ENCODE measurements at regions not wholly inside any gene's neighbourhood (a gene's known extent, or its start where the extent isn't known, plus 50 kb on each side); places are given as distances from the start of the nearest gene placed in this dataset.
"Not testable (repeated sequence)": the region's sequence is repeated elsewhere in the genome, so short reads cannot be mapped to it uniquely, and the experiment has no call there.

DNA sequence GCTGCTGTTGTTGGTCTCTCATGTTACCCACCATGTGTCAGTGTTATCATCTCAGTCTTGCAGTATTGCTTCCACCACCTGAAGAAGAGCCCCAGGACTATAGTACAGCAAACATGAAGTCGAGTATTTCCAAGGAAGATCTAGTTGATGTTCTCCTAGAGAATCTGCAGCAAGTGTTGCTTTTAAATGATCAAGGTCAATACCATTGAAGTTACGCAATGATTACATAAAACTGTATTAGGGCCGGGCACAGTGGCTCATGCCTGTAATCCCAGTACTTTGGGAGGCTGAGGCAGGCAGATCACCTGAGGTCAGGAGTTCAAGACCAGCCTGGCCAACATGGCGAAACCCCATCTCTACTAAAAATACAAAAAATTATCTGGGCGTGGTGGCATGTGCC is 173.9 kb downstream of the TJP1 start:
- not testable (repeated sequence) for DNase-seq (ENCODE audit: low spot score)

DNA sequence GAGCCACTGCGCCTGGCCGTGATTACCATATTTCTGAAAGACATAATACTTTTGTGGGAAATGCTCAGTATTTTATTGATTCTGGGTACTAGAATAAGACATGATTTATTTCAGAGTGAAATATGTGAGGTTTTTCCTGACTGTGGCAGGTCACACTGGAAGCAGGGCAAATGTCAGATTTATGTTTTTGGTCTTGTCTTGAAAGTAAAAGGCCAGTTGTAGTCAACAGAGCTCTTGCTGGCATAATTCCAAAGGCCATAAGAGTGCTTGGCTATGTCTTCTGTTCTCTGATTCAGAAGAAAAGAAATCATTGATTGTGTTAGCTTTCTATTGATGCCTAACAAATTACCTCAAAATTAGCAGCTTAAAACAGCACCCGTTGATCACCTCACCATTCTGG is 176.4 kb downstream of the TJP1 start:
- no peak for DNase-seq (ENCODE audit: low spot score)

DNA sequence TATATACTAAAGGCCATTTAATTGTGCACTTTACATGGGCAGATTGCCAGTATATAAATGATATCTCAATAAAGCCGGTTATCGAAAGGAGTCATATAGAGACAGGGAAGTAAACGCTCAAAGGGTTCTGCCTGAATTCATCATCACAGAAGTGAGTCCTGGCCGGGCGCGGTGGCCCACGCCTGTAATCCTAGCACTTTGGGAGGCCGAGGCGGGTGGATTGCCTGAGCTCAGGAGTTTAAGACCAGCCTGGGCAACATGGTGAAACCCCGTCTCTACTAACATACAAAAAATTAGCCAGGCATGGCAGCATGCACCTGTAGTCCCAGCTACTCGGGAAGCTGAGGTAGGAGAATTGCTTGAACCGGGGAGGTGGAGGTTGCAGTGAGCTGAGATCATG is 177.9 kb downstream of the TJP1 start:
- not testable (repeated sequence) for DNase-seq (ENCODE audit: low spot score)

DNA sequence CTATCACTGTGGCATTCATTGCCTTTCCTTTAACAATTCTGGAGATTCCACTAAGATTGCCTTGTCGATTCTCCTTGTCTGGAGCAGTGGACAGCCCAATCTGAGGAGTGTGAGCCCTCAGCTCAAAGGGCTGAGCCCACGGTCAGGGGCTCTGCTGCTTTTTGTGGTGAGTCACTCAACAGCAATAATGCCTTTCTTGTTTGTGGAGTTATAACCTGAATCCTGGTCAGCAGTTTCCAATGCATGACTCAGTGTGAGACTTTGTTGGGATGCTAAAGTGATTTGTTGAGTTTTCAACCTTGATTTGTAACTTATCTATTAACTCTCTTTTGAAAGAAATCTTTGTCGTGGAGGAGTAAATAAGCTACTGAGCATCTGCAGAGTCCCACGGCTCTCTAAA is 183.5 kb downstream of the TJP1 start:
- no peak for DNase-seq (ENCODE audit: low spot score)

DNA sequence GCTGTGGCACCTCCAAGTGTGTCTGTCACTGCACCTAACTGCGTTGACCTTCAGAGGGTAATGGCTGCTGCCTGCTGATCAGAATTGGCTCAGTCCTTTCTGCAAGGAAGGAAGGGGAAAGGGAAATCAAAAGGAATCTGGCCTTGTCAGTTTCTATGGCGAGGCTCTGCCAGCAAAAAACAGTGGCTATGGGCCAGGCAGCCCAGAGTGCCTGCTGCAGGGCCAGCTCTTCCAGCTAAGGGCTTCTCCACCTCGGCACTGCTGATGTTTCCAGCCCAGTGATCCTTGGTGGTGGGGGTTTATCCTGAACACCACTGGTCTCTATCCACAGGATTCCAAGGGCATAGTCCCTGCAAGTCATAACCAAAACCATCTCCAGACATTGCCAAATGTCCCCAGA is 184.3 kb downstream of the TJP1 start:
- DNase-seq (ENCODE audit: low spot score) = no peak

GRCh38 chr15:29637555-29637954 is 184.7 kb downstream of the TJP1 start:
- DNase-seq (ENCODE audit: low spot score) = no peak

GRCh38 chr15:29636921-29637320 is 185.3 kb downstream of the TJP1 start:
- DNase-seq (ENCODE audit: low spot score) = no peak

DNA sequence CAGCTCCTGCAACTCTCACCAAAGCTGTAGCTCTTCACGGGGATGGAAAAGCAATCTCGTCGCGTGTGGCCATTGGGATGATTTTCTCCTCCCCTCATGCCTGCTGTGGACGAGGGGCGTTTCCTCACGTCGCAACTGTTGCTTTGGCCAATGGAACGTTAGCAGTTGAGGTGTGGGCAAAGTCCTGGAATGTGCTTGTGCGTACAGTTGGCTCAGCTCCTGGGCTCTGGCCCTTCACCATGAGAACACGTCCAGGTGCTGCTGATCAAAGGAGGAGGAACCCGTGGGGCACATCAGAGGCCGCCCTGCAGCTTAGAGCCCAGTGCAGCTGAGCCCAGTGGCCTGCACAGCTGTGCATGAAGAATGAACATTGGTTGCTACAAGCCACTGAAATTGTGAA is 186.1 kb downstream of the TJP1 start:
- no peak for DNase-seq (ENCODE audit: low spot score)

- DNase-seq (ENCODE audit: low spot score) = no peak
Measured at GRCh38 chr15:29635513-29636098, 186.7 kb downstream of the TJP1 start.

GRCh38 chr15:29633971-29634370 is 188.3 kb downstream of the TJP1 start:
- no peak for DNase-seq (ENCODE audit: low spot score)

DNA sequence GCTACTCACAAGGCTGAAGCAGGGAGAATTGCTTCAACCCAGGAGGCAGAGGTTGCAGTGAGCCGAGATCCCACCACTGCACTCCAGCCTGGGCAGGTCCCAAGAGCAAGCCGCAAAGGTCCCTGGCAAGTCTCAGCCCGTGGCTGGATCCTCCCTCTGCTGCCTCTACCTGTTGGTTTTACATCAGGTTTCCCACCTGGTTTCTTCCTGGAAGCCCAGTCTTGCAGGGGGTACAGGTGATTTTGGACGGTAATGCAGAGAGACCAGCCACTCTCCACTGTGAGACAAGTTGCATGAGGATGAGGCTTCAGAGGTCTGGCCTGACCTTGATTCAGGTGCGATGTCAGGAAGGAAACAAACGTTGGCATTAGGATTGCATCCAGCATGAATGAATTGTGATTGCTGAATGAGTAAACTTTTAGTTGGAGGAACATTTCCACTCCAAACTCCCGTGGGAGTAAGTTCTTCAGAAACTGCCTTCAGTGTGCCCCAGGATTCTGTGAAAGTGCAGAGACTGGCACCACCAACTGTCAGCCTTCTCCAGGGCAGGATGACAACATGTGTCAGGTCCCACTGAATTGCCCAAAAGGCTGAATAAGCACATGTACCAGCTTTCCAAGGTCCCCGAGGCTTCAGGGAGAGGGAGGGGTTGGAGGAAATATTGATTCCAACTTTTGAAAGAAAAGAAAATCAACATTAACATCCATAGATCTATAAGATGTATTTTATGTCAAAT is 189.4 kb downstream of the TJP1 start:
- DNase-seq (ENCODE audit: low spot score) = no peak

DNA sequence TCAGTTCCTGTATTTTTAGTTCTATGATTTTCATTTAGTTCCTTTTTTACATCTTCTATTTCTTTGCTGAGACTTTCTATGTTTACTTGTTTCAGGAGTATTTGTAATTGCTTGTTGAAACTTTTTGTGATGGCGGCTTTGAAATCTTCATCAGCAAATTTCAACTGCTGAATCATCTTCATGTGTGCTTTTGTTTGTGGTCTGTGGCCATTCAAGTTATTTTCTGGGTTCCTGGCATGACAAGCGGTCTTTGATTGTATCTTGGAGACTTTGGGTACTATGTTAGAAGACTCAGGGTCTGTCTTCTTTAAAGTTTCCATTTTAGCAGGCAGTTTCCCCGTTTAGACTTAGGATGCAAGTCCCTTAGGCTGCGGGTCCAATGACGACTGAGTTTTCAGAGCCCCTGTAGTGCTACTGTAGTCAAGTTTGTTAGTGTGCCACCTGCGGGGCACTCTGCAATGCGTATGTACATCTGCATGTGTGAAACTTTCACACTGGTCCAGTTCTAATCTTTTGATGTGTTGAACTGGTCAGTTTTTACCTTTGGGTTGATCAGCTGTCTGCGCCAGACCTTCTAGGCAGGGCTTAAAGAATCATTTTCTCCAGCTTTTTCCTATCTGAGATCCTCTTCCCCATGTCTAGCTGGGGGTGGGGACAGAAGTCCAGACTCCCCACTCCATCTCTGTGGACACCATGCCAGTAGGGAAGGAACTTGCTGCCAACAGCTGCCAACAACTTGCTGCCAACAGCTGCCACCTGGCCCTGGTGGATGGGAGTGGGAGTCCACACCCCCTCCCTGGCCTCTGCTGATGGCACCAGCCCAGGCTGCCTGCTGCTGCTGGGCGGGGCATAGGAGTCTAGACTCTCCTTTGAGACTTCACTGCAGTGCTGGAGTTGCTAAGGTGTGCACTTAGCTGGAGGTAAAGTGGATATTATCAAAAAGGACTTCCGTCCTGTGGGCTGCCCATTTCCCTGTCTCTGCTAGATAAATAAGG is 190.9 kb downstream of the TJP1 start:
- no peak for DNase-seq (ENCODE audit: low spot score)

DNA sequence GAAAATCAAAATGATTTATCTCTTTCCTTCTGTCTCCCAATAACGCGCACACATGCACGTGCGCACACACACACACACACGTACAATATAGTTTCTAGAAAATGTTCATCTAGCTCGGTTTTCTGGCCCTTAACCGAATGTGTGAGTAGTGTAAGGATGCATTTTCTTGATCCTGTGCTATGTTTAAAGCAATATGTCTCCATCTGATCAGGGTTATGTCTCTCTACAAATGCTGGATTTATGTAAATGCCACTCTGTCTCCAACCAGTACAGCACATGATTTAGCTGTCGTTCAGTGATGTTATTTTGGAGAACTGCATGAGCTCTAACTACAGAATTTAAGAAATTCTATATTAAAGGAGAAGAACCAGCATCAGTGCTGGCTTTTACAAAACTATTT is 198.0 kb downstream of the TJP1 start:
- no peak for DNase-seq (ENCODE audit: low spot score)

- no peak for DNase-seq (ENCODE audit: low spot score)
Measured at GRCh38 chr15:29623116-29623639, 199.1 kb downstream of the TJP1 start.

DNA sequence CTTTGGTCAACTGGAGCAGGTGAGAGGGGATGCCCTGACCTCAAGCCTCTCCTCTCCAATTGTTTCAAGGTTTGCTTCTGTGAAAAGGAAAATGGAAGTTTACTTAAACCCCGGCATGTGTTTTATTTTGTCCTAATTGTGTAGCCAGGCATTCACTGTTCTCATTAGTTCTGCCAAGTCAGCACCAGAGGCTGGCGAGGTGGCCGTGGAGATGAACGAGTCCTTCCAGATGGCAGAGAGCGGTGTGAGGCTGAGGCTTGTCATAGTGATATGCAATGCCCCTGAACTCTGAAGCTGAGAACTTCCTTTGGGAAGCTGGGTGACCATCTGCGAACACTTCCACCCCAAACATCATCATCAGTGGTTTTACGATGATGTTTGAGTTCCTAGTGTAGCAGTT is 199.6 kb downstream of the TJP1 start:
- DNase-seq (ENCODE audit: low spot score) = no peak

GRCh38 chr15:29621616-29622015 is 200.7 kb downstream of the TJP1 start:
- DNase-seq (ENCODE audit: low spot score) = no peak

DNA sequence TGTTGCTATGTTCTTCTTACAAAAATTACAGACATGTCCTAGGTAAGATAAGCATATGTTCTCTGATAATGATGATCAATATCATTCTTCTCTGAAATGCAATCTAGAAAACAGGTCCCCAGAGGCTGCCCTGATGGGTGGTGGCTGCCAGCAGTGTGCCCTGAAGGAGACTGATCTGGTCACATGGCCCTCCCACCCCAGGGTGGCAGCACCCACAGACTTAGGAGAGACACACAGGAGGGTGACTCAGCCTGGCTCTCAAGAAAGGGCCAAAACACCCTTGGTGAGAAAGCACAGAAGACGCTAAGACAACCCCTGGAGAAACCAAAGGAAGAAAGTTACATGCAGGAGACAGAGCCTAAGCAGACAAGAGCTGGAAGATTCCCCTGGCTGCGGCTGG is 203.7 kb downstream of the TJP1 start:
- DNase-seq (ENCODE audit: low spot score) = no peak

DNA sequence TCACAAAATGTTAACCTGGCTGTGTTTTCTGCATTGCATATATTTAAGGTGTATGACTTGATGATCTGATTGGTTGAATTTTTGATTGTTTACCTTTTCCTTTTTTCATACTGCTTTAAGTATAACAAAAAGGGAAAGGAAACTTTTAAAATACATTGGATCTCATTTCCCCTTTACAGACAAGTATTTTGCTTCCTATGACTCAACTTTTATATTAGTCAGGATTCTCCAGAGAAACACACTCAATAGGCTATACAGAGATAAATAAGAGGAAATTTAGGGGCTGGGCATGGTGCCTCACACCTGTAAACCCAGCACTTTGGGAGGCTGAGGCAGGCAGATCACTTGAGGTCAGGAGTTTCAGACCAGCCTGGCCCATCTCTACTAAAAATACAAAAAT is 205.8 kb downstream of the TJP1 start:
- no peak for DNase-seq (ENCODE audit: low spot score)

- no peak for DNase-seq (ENCODE audit: low spot score)
Measured at GRCh38 chr15:29615791-29616190, 206.5 kb downstream of the TJP1 start.

DNA sequence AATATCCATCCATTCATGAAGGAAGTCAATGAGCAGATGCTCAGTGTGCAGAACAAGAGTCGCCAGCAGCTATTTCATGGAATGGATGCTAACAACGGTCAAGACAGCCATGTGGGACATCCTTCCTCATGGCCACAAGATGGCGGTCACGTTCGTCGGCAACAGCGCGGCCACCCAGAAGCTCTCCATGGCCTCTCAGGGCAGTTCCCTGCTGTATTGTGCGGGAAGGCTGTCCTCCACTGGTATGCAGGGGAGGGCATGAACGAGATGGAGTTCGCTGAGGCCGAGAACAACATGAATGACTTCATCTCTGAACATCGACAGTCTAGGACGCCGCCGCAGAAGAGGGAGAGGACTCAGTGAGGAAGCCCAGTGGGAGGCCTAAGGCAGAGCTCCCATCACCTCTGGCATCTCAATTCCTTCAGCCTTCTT is 208.3 kb downstream of the TJP1 start:
- no peak for DNase-seq (ENCODE audit: low spot score)

DNA sequence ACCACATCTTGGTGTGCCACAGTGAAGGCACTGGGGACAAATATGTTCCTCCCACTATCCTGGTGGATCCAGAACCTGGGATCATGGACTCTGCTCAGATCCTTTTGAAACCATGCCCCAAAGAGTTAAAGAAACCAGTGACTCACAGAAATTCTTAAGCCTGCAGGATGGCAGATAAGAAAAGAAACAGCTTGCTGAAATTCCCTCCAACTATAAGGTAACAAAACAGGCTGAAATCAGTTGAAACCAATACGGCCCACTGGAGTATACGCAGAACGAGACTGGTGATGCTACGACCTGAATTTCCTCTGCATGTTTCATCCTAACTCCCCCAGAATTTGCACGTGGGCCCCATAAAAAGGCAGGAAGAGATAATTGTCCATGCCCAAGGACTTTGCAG is 209.6 kb downstream of the TJP1 start:
- DNase-seq (ENCODE audit: low spot score) = no peak

- DNase-seq (ENCODE audit: low spot score) = no peak
Measured at GRCh38 chr15:29612096-29612495, 210.2 kb downstream of the TJP1 start.

DNA sequence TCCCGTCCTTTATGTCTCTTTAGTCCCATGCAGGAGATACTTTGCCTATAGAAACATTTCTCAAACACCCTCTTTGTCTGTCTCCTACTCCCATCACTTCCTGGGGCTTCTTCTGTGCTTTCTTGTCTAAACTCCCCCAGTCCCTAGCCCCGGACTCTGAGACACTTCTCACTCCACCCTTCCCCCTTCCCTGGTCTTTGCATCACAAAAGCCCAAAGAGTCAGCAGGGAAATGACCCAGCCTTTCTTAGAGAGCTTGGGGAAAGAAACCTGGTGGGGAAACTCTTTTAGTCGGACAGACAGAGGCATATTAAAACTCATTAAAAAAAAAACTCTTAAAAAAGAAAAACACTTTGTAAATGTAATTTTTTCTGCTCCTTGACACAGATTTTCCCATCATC is 211.2 kb downstream of the TJP1 start:
- no peak for DNase-seq (ENCODE audit: low spot score)
